Kidney (tissue), 13 donors: ENCODE measurements at regions not wholly inside any gene's neighbourhood (a gene's known extent, or its start where the extent isn't known, plus 50 kb on each side); places are given as distances from the start of the nearest gene placed in this dataset.

Experiments
- DNase-seq, 5 donors: peaks; one replicate each; pipeline ENCODE4 v3.0.0-alpha.2; 2013 to 2020
- FAIRE-seq: peaks from 2 replicates; lab custom pipeline; 2012; peaks lifted over from hg19 to GRCh38; lab: Jason Lieb, UNC
- H3K27ac ChIP-seq, 2 donors: one replicate each; pipeline ENCODE4 v1.7.0; 2013; ENCODE audit warnings: low read depth in 2 of 2, low read length in 2 of 2, inconsistent platforms in 1 of 2
- H3K27me3 ChIP-seq: one replicate; pipeline ENCODE4 v1.7.1; 2013; ENCODE audit warnings: low read length, inconsistent platforms; ENCODE audit not compliant: control insufficient read depth, insufficient read depth
- H3K36me3 ChIP-seq, 3 donors: one replicate each; pipeline versions ENCODE4 v1.7.0 to v1.7.1; 2013; ENCODE audit warnings: low read length in 3 of 3, control low read depth in 1 of 3, inconsistent platforms in 1 of 3; ENCODE audit not compliant: insufficient read depth in 3 of 3, control insufficient read depth in 2 of 3
- H3K4me1 ChIP-seq, 3 donors: one replicate each; pipeline versions ENCODE4 v1.7.0 to v1.7.1; 2013; ENCODE audit warnings: low read length in 3 of 3, inconsistent platforms in 1 of 3, low read depth in 1 of 3; ENCODE audit not compliant: control insufficient read depth in 2 of 3, insufficient read depth in 2 of 3
- H3K4me3 ChIP-seq, 3 donors: one replicate each; pipeline versions ENCODE4 v1.7.0 to v1.8.1; 2013; ENCODE audit warnings: low read length in 3 of 3, control low read depth in 1 of 3, inconsistent platforms in 1 of 3
- H3K9ac ChIP-seq, 3 donors: one replicate each; pipeline versions ENCODE4 v1.7.0 to v1.7.1; 2013; ENCODE audit warnings: low read length in 3 of 3, control low read depth in 1 of 3, inconsistent platforms in 1 of 3
- H3K9me3 ChIP-seq, 3 donors: one replicate each; pipeline versions ENCODE4 v1.7.0 to v1.7.1; 2013; ENCODE audit warnings: low read length in 3 of 3, control low read depth in 1 of 3, inconsistent platforms in 1 of 3; ENCODE audit not compliant: control insufficient read depth in 2 of 3, insufficient read depth in 1 of 3
- CTCF ChIP-seq: IDR thresholded peaks from 3 replicates; pipeline ENCODE4 v1.5.1; 2012; ENCODE audit warnings: mild to moderate bottlenecking, moderate library complexity, borderline replicate concordance; ENCODE audit not compliant: insufficient read depth; ENCODE audit errors: extremely low read depth
- intact Hi-C: fragments of 100-400 bp; cut with DNase I; formaldehyde crosslinking; loops from one replicate; pipeline ENCODE4 v1.11.1; 2022
- donor health status: control.
- donor health status: control.
- donor health status: control.
- donor health status: control.
- donor health status: control.
- donor health status: DM: yes; HTN: yes; CAD: no.
- donor health status: Normal renal cell carcinoma (clear cell type).

GRCh38 chr4:152011469-152011868 lies 250.7 kb upstream of the GATB start:
- Histone ChIP-seq H3K9ac (no peak overlapping the region), H3K36me3 (no peaks in the 10 kb centered on the region), H3K4me1 (peaks cover 0 to 5% (median 0%) of the 10 kb centered on the region in 3 donors), H3K27me3 (no peaks in the 10 kb centered on the region), H3K4me3 (no peak overlapping the region), H3K27ac (no peak overlapping the region), H3K9me3 (peaks cover 0 to 5% (median 0%) of the 10 kb centered on the region in 3 donors)
- FAIRE-seq, result no peak
- intact Hi-C loops, result no loop called here
- no peak for TF ChIP-seq CTCF
- DNase-seq, result no peak

GRCh38 chr4:152010710-152011079 lies 249.9 kb upstream of the GATB start:
- DNase-seq (peak in 3 of 5 donors; percentile 24 to 52 (median 36)), FAIRE-seq (no peak)
- H3K9me3 ChIP-seq, result peaks cover 0 to 5% (median 0%) of the 10 kb centered on the region in 3 donors
- no peaks in the 10 kb centered on the region for H3K27me3 ChIP-seq
- no peaks in the 10 kb centered on the region for H3K36me3 ChIP-seq
- H3K9ac ChIP-seq, result no peak overlapping the region
- H3K27ac ChIP-seq, result no peak overlapping the region
- intact Hi-C loops, result no loop called here
- no peak for TF ChIP-seq CTCF
- H3K4me3 ChIP-seq, result no peak overlapping the region
- H3K4me1 ChIP-seq, result peaks cover 0 to 5% (median 0%) of the 10 kb centered on the region in 3 donors

- FAIRE-seq, result no peak
- H3K4me3 ChIP-seq, result no peak overlapping the region
- H3K9me3 ChIP-seq, result peaks cover 0 to 5% (median 0%) of the 10 kb centered on the region in 3 donors
- H3K27me3 ChIP-seq, result no peaks in the 10 kb centered on the region
- no peaks in the 10 kb centered on the region for H3K36me3 ChIP-seq
- intact Hi-C loops, result no loop called here
- no peak for TF ChIP-seq CTCF
- H3K27ac ChIP-seq, result no peak overlapping the region
- no peak overlapping the region for H3K9ac ChIP-seq
- H3K4me1 ChIP-seq, result peaks cover 0 to 5% (median 0%) of the 10 kb centered on the region in 3 donors
- peak in 2 of 5 donors; percentile 16 to 32 for DNase-seq
Observed at GRCh38 chr4:152009983-152010709, 249.3 kb upstream of the GATB start.
